GM08714 (cell line): ENCODE measurements at regions not wholly inside any gene's neighbourhood (a gene's known extent, or its start where the extent isn't known, plus 50 kb on each side); places are given as distances from the start of the nearest gene placed in this dataset.
"Not testable (repeated sequence)": the region's sequence is repeated elsewhere in the genome, so short reads cannot be mapped to it uniquely, and the experiment has no call there.

ENCODE experiments used
- H3K4me3 ChIP-seq: fragments of 200-500 bp; sonication (Bioruptor generic); 2 replicates; pipeline ENCODE4 v1.5.1; 2014; ENCODE audit warnings: mild to moderate bottlenecking, low read length, inconsistent platforms
- ZNF274 ChIP-seq: IDR thresholded peaks from 2 replicates; pipeline ENCODE4 v1.6.1; 2012; ENCODE audit warnings: mild to moderate bottlenecking, low read depth, low read length

DNA sequence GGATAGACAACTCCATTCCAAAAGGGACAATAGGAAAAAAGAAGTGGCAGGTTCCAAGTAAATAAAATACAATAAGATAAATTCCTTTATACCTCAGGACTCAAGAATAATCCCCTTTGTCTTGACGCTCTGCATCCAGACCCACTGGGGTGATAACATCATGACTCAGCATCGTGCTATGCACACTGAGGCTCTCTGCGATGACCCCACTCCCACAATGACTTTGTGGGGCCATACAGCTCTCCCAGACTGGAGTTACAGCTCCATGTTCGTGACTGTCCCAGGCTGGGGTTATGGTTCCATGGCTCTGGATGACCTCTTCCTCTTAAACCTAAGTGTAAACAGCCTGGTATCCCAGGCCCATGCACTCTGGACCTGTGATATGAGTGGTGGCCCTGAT is 254.5 kb upstream of the ADGRL3 start:
- H3K4me3 ChIP-seq = no peak overlapping the region
- no peak for TF ChIP-seq ZNF274

DNA sequence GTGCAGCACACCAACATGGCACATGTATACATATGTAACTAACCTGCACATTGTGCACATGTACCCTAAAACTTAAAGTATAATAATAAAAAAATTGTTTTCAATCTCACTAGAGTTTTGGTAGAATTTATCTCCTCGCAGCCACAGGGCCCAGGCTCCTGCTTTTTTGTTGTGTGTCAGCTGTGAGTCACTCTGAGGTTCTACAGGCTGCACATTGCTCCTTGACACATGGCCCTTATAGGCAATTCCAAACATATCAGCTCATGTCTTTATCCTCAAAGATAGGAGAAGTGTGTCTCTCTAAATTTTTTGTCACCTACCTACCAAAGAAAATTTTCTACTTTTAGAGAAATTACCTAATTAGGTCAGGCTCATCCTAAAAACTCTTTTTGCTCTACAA is 252.1 kb upstream of the ADGRL3 start:
- no peak for TF ChIP-seq ZNF274
- H3K4me3 ChIP-seq = no peak overlapping the region

DNA sequence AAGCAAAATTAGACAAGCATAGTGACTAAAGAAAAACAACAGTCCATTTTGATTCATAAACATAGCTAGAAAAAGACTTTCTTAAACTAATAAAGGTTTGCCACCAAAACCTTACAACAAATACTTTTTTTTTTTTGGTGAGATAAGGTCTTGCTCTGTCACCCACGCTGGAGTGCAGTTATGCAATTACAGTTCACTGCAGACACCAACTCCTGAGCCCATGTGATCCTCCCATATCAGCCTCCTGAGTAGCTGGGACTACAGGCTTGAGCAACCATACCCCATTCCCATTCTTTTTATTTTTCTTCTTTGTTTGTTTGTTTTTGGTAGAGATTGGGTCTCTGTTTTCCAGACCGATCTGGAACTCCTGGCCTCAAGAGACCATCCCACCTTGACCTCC is 247.2 kb upstream of the ADGRL3 start:
- TF ChIP-seq ZNF274 = no peak
- no peak overlapping the region for H3K4me3 ChIP-seq

DNA sequence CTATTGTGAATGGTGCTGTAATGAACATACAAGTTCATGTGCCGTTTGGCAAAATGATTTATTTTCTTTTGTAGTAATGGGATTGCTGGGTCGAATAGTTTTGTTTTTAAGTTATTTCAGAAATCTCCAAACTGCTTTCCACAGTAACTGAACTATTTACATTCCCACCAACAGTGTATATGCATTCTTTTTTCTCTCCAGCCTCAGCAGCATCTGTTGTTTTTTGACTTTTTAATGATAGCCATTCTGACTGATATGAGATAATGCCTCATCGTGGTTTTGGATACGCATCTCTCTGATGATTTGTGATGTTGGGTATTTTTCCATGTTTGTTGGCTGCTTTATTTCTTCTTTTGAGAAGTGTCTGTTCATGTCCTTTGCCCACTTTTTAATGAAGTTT is 246.3 kb upstream of the ADGRL3 start:
- H3K4me3 ChIP-seq = no peak overlapping the region
- TF ChIP-seq ZNF274 = no peak

DNA sequence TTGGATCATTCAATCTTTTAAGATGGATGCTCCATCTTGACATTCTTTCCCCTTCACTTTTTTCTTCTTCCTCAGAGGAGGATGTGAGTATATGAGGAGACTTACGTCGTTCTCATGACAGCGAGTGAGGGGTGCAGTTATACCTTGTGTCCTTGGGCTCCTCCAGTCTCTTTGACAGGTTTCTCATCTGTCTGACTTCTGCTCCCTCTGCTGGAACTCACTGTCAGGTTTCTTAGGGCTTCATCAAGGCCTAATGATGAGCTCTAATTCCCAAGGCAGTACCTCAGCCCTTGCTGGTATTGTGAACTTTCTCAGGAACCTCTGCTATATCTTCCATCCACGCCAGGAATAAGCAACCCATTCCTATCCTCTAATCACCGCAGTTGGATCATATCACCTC is 237.8 kb upstream of the ADGRL3 start:
- no peak for TF ChIP-seq ZNF274
- H3K4me3 ChIP-seq = no peak overlapping the region

DNA sequence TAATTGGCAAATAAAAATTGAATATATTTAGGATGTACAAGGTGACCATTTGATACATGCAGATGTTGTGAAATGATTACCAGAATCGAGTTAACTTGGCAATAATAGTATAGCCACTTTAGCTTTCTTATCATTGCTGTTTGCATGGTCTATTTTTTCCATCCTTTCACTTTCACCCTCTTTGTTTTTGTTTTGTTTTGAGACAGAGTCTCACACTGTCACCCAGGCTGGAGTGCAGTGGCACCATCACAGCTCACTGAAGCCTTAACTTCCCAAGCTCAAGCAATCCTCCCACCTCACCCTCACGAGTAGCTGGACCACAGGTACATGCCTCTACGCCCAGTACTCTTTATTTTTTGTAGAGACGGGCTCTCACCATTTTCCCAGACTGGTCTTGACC is 218.6 kb upstream of the ADGRL3 start:
- H3K4me3 ChIP-seq = no peak overlapping the region
- TF ChIP-seq ZNF274 = no peak

DNA sequence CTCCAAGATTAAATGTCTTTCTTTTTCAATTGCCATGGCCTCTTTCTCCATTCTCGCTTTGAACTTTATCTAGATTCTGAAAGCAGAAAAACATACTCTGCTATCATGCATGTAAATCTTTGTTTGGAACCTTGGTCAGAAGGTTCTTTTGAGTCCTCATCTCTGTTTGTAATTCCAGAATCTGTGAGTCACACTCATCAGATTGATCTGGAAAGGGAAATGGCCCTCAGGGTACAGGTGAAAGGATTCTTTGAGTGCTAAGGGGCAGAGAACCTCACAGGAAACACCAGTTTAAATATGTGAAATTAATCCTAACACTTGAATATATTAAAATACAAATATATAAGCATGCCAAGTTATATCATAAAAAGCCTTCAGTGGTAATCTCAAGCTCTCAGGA is 211.0 kb upstream of the ADGRL3 start:
- H3K4me3 ChIP-seq = no peak overlapping the region
- TF ChIP-seq ZNF274 = no peak

- no peak for TF ChIP-seq ZNF274
- H3K4me3 ChIP-seq = no peak overlapping the region
Measured at GRCh38 chr4:60992037-60992436, 208.1 kb upstream of the ADGRL3 start.

- TF ChIP-seq ZNF274 = no peak
- H3K4me3 ChIP-seq = no peak overlapping the region
Measured at GRCh38 chr4:61003301-61003700, 196.8 kb upstream of the ADGRL3 start.

- H3K4me3 ChIP-seq = no peak overlapping the region
- no peak for TF ChIP-seq ZNF274
Measured at GRCh38 chr4:61004651-61005170, 195.4 kb upstream of the ADGRL3 start.

- TF ChIP-seq ZNF274 = no peak
- no peak overlapping the region for H3K4me3 ChIP-seq
Measured at GRCh38 chr4:61011051-61011450, 189.1 kb upstream of the ADGRL3 start.

GRCh38 chr4:61011936-61012335 is 188.2 kb upstream of the ADGRL3 start:
- not testable (repeated sequence) for H3K4me3 ChIP-seq

DNA sequence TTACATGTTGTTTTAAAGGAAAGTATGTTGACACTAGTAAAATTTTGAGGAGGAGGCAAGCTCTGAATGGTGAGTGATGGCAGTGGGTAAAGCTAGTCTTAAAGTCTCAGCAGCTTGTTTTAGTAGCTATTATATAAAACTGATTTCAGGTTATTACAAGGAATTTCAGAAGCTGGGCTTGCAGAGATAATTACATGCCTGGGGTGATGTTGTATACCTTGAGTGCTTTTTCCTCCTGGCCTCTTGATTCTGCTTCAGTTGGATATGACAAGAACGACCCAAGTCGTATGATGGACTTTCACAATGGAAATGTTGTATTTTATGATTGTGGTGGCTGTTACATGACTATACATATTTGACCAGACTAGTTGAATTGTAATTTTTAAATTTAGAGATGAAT is 175.5 kb upstream of the ADGRL3 start:
- TF ChIP-seq ZNF274 = no peak
- no peak overlapping the region for H3K4me3 ChIP-seq

DNA sequence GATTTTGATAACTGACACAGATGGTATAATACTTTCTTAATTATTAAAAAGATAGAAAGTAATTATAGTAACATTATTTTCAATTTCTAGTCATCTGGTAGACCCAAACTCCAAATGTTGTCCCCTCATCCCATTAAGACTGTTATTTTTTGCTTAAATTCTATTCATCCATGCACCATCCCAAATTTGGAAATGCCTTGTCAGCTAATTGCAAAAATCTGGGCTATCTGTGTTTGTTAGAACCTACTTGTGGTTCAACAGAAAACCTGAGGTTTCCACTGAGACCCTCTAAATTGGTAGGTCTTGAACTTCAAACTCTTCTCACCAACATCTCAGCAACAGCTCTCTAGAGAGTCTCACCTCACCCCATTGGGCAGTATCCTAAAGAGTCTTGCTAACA is 172.2 kb upstream of the ADGRL3 start:
- H3K4me3 ChIP-seq = no peak overlapping the region
- TF ChIP-seq ZNF274 = no peak

GRCh38 chr4:61036071-61036684 is 163.9 kb upstream of the ADGRL3 start:
- TF ChIP-seq ZNF274 = no peak
- H3K4me3 ChIP-seq = no peak overlapping the region

DNA sequence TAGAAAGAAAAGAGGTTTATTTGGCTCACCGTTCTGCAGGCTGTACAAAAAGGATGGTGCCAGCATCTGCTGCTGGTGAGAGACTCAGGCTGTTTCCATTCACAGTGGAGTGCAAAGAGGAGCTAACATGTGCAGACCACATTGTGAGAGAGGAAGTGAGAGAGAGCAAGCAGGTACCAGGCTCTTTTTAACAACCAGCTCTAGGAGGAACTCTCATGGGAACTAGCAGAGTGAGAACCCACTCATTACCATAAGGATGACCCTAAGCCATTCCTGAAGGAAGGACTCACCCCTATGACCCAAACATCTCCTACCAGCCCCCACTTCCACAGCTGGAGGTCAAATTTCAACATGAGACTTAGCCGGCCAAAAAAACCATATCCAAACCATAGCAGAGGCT is 158.6 kb upstream of the ADGRL3 start:
- no peak for TF ChIP-seq ZNF274
- no peak overlapping the region for H3K4me3 ChIP-seq

- no peak overlapping the region for H3K4me3 ChIP-seq
- TF ChIP-seq ZNF274 = no peak
Measured at GRCh38 chr4:61044837-61045236, 155.3 kb upstream of the ADGRL3 start.
